ENCODE measurements at regions not wholly inside any gene's neighbourhood (a gene's known extent, or its start where the extent isn't known, plus 50 kb on each side); places are given as distances from the start of the nearest gene placed in this dataset.

GRCh38 chr10:124296121-124296812, 122.5 kb downstream of the OAT start:
- 61 to 67% methylated on average over 9 of the region's 9 CpGs for WGBS, 2 donors
- ATAC-seq: no peak

GRCh38 chr10:124294811-124295770, 123.6 kb downstream of the OAT start:
- H3K27me3 ChIP-seq: no peaks in the 10 kb centered on the region
- no peak for ATAC-seq
- H3K36me3 ChIP-seq: no peaks in the 10 kb centered on the region
- H3K27ac ChIP-seq: no peak overlapping the region
- no peak for DNase-seq
- no peak for FAIRE-seq
- intact Hi-C loops (cut with DNase I): no loop called here
- no peaks in the 10 kb centered on the region for H3K4me1 ChIP-seq
- H3K4me3 ChIP-seq: no peak overlapping the region
- WGBS, 2 donors: 75 to 81% methylated on average over 22 of the region's 22 CpGs
- H3K9me3 ChIP-seq: no peaks in the 10 kb centered on the region
- TF ChIP-seq CTCF (IDR thresholded peaks at IDR 0.05): no peak

More at GRCh38 chr10:124296121-124296812, 122.5 kb downstream of the OAT start:
- Histone ChIP-seq H3K27me3 (no peaks in the 10 kb centered on the region), H3K4me1 (no peaks in the 10 kb centered on the region), H3K9me3 (no peaks in the 10 kb centered on the region), H3K36me3 (no peaks in the 10 kb centered on the region), H3K4me3 (no peak overlapping the region), H3K27ac (no peak overlapping the region)
- DNase-seq (no peak), FAIRE-seq (no peak)
- no peak for TF ChIP-seq CTCF (IDR thresholded peaks at IDR 0.05)
- intact Hi-C loops (cut with DNase I): no loop called here

DNA sequence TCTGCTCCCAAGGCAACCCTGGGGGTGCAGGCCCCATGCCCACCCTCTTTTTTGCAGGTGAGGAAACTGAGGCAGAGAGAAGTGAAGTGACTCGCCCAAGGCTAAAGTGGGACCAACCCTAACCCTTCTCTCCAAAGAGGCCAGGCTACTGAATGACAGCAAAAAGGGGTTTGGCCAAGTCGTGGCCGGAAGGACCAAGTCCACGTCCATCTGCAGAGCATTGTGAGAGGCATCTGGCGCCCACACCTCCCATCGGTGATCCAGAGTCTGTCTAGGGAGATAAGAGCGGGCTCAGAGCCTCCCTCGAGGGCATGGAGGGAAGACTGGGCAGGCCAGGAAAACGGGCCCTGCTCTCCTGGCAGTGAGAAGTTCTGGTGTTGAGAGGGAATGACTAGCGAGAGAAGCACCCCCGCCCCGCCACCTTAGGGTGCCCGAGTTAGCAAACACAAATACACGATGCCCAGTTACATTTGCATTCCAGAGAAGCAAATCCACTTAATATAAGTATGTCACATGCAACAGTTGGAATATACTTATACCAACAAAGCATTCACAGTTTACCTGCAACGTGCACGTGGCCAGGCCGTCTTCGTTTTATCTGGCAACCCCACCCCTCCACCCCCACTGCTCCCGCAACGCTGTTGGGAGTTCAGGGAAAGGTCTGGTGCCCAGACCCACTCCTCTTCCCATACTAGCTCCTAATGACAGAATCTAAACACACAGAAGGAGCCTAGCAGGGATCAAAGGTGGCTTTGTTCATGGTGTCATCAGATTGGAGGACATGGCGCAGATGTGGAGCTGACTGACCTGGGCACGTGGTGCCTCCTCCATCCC, 124.9 kb downstream of the OAT start:
- FAIRE-seq: no peak
- no peaks in the 10 kb centered on the region for H3K9me3 ChIP-seq
- DNase-seq: no peak

More for the DNA sequence above, 124.9 kb downstream of the OAT start:
- Histone ChIP-seq H3K36me3 (no peaks in the 10 kb centered on the region), H3K27ac (no peak overlapping the region), H3K4me1 (no peaks in the 10 kb centered on the region), H3K4me3 (no peak overlapping the region), H3K27me3 (no peaks in the 10 kb centered on the region)
- no peak for TF ChIP-seq CTCF (IDR thresholded peaks at IDR 0.05)
- intact Hi-C loops (cut with DNase I): no loop called here
- WGBS, 2 donors: 72 to 78% methylated on average over 22 of the region's 22 CpGs
- ATAC-seq: no peak
